HG03039 (cell line): ENCODE measurements at regions not wholly inside any gene's neighbourhood (a gene's known extent, or its start where the extent isn't known, plus 50 kb on each side); places are given as distances from the start of the nearest gene placed in this dataset.

ENCODE experiments used
- ATAC-seq: cut with Tn5 transposase; IDR thresholded peaks from one replicate; pipeline ENCODE4 v1.9.1; 2021; ENCODE audit warnings: mild to moderate bottlenecking, moderate library complexity; ENCODE audit not compliant: unreplicated experiment

DNA sequence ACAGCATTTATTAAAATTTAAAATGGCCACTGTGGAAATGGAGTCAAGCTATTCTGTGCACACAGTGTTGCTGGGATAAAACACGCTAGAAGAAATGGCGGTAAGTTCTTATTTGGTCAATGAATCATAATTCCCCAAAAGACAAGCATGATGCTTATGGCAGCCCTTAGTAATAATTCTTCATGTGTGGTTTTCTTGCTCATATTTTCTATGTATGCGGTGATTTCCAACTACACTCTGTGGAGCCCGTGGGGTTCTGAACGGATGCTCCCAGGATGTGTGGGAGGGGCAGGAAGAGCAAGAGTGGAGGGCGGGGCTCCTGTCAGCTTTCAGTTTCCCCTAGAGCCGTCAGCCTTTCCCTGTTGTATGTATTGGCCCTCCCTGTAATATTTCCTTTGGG is 91.7 kb upstream of the RMDN2 start:
- peak; percentile 65 for ATAC-seq

GRCh38 chr2:37836270-37836669 is 88.8 kb upstream of the RMDN2 start:
- ATAC-seq: no peak

DNA sequence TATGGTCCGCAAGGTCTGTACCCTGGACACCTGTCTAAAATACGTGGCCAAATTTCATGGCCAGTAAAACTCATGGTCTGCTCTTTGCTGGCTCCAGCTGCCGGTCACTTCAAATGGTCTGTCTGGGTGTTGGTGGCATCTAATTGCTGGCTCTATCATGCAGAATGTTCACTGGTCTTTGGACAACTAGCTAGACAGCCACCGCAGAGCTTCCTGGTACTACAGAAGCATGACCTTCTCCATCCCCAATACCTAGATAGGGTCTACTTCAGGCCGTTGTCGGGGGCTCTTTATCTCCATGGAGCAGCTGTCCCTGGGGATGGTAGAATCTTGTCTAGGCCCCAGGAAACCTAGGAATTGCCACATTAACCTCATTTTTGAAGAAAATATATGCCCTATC is 88.4 kb upstream of the RMDN2 start:
- ATAC-seq: no peak

DNA sequence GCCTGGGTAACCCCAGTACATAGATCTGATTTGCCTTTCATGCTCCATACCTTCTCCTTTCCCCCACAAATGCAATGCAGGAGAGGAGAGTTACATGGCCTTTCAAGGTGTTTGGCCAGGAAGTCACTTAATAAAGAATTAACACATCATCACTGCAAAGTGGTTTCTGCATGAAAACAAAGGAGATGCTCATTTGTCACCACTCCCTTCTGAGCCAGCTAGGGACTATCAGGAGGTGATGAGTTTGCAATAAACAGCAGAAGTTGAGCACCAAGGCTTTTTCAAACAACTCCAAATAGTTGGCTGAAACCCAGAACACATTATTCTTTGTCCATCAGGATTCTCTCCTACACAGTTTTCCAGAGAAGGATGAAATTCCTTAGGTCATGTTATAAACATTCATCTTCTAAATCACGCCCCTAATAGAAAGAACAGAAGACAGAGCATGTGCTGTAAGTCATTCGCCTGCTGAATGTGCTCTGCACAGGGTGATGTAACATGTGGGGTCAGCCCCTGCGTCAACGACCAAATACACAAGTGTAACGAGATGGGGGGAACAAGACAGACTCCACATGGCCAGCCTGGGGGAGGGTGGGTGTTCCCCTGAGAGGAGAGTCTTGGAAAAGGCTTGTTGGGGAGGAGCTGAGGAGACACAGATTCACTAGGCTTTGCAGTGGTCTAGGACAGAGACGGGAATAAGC is 87.3 kb upstream of the RMDN2 start:
- ATAC-seq: no peak

DNA sequence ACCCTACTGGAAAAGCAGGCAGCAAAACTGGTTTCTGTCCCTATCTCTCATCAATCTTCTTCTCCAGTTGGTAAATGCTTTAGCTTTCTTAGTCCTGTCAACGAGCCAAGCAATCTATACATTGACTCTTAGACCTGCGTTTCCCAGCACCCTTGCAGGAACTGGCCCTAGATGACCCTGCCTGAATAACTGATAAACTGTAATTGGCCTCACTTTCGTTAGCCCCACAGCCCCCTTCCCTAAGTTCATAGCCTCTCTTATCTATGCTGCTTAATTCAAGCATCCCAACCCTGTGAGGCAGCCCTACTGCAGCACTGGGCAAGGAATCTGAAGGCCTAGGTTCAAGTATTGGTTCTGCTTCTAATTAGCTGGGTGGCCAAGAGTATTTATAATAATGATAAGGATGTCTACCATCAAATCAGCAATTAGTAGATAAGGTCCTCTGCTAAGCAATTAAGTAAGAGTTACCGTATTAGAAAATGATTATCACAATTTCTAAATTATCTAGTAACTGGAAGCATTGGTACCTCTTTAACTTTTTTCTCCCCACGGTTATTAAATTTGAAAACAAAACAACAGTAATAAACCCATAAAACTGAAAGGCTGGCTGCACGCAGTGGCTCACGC is 86.4 kb upstream of the RMDN2 start:
- no peak for ATAC-seq

GRCh38 chr2:37839991-37840390 is 85.1 kb upstream of the RMDN2 start:
- no peak for ATAC-seq

- ATAC-seq: no peak
Measured at GRCh38 chr2:37842732-37843440, 82.2 kb upstream of the RMDN2 start.

GRCh38 chr2:37843556-37843955 is 81.5 kb upstream of the RMDN2 start:
- no peak for ATAC-seq

DNA sequence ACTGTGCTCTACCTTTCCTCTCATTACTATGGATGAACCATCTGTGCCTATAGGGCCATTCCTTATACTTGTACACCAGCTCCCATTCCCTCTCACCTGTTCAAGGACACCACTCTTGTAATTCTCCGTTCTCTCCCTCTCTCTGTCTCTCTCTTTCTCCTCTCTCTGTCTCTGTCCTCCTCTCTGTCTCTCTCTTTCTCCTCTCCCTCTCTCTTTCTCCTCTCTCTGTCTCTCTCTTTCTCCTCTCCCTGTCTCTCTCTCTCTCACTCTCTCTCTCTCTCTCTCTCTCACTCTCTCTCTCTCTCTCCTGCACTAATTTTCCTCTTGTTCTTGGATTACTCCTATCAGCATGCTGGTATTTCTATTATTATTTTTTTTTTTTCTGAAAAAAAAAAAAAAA is 78.9 kb upstream of the RMDN2 start:
- ATAC-seq: no peak

GRCh38 chr2:37847792-37848191 is 77.3 kb upstream of the RMDN2 start:
- ATAC-seq: no peak

DNA sequence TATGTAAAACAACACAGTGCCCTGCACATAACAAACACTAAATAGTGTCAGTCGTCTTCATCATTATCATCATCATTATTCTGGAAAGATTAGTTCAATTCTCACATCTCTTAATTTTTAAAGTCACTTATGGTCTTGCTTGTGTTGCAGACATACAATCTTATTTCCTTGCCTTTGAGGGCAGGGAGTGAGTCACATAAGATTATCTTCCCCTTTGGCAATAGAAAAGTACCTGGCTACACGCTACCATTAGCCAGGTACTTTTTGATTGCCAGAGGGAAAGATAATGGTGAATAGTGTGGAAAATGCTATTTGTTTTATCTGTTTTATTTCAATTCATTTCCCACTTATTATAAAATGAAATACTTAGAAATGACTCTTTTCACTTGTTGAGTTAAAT is 76.6 kb upstream of the RMDN2 start:
- ATAC-seq: no peak

- ATAC-seq: no peak
Measured at GRCh38 chr2:37849911-37850310, 75.2 kb upstream of the RMDN2 start.

DNA sequence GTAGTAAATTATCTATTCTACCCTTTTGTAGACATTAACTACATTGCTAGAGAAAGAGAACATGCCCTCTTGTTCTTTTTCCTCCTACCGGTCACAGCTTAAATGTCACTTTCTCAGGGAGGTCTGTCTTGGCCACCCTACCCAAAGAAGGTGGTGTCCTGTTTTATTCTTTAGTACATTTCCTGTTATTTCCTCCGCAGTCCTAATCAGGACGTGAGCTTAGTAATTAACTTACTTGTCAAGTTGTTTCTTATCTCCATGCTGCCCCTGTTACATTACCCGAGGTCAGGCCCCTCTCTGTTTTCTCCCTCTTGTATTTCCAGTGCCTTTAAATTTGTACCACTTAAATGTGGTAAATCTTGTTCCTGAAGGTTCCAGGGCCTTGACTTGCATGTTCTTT is 73.7 kb upstream of the RMDN2 start:
- peak; percentile 11 for ATAC-seq

DNA sequence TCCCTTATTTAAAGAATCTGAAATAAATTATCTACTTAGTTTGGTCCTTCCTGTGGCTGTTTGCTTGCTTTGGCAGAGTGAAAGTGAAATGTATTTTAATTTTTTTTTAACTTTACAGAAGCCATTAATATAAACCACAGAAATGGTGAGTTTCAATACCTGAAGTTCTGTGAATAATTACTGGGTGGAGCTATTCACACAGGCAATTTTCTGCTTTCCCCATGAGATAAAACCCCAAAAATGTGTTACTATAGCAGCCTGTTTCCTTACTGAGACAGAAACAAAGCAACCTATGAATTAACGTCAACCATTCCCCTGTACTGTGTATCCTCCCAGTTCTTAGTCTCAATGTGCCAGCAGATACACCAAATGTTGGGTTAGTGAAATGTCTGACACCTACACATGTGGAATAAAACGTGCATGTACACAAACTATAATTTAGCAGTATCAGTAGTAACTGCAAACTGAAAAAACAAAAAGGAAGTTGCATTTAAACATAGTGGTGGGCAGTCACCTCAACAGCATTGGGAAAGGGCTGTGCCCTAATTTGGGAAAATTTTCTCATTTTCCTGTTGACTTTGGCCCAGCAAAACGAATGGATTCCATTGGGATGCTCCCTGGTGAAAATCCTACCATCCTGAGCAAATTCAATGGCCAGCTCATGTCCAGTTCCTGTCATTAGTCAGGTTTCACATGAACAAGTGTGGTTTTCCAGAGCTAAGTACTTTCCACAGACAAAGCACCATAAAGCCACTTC is 73.1 kb upstream of the RMDN2 start:
- ATAC-seq: peak; percentile 57

DNA sequence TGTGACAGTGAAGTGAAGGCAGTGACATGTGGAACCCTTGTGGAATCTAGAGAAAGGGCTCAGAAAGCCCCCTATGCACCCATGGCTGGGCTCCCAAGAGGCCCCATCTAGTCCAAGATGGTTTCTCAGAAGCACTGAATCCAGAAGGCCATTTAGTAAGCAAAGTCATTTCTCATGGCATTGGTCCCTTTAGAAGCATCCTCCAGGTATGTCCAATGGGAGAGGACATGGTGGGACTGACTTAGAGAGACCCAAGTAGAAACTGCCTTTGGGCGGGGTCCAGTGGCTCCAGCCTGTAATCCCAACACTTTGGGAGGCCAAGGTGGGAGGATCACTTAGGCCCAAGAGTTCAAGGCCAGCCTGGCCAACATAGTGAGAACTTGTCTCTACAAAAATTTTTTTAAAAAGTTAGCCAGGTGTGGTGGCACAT is 72.5 kb upstream of the RMDN2 start:
- ATAC-seq: no peak

DNA sequence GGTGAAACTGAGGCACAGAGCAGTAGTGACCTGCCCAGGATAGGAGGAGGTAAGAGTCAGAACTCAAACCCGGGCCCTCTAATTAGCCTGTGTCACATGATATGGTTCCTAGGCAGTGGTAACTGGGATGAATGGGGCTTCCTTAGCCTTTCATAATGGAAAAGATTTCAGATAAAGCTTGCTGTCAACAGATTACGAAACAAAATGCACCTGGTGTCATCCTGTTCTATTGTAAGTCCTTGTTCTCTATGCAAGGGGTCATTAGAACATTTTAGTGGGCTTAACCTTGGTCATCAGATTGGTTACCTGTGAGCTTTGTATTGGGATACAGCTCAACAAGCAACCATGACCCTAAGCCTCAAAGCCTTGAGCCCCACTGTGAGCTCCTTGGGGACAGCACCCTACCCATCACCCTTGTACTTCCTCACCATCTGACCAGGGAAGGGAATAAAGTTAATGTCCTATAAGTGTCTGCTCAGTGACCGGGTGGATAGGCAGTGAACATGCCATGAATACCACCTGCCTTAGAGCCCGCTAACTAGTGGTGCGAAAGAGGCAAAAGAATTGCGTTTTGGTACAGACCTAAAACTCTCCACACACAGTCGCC is 70.3 kb upstream of the RMDN2 start:
- no peak for ATAC-seq

DNA sequence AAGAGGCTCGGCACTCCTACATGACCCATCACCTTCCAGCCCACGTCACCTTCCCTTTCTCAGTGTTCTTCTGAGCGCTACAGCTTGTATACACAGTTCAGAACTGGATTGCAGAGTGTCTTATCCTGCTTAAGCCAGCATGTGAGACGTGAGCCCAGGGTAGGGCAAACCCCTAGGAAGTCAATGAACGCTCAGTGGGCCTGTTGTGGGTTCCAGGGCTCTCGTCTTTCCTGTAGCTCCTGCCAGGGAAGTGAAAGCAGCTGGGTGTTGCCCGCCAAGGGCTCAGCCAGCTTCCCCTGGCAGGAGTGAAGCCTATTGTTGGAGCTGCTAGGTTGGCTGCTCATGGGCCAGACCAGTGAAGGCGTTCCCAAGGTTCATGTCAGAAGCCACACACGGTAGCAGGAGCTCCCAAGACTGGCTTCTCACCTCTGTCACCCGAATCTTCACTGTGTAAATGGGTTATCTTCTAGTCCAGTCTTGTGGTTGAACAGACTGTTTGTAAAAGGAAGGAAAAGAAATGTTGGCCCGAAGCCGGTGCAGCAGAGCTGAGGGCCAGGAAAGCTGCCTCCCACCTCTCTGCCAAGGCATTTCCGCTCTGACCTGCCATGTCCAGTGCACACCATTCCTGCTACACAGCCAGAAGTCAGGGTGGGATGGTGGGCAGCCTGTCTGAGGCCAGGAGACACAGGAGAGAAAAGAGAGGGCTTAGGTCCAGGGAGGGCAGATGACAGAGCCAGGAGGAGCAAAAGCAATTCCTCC is 69.6 kb upstream of the RMDN2 start:
- ATAC-seq: no peak

- ATAC-seq: no peak
Measured at GRCh38 chr2:37856101-37856751, 68.9 kb upstream of the RMDN2 start.

DNA sequence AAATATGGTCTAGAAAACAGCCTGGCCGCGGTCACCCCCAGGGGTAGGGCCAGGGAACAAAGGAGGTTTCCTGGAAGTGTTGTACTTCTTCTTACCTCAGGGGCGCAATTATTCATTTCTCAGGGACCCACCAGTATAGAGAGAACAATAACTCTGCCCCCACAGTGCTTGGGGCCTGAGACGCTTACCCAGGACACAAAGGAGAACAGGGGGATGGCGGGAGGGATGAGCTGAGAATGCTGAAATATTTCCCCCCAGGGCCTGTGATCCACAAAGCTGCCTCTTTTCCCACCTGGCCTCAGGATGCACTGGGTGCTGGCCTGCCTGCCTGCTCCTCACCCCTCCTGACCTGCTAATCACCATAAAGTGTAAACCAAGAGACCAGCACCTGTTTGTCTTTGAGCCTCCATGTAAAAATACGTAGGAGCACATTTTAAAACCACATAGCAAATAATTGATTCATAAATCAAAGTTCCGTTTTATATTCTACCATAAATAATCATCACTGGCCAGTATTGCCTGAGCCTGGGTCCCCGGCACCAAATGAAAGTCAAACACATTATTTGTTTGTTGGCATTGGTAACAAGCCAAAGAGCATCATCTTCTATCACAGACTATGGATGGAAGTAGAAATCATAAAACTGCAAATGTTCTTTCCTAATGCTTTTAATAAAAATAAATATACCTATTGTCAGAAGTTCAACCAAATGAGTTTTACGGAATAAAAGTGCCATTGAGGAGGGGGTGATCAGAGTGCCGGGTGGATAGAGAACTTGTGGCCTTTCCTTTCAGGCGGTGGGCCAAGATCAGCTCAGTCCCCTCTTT is 67.3 kb upstream of the RMDN2 start:
- no peak for ATAC-seq
